AG09309 (cell line): ENCODE measurements at regions not wholly inside any gene's neighbourhood (a gene's known extent, or its start where the extent isn't known, plus 50 kb on each side); places are given as distances from the start of the nearest gene placed in this dataset.

ENCODE experiments used
- DNase-seq: peaks from one replicate; pipeline ENCODE4 v3.0.0-alpha.2; 2010; ENCODE audit warnings: low read depth
- H3K4me3 ChIP-seq: 2 replicates; pipeline ENCODE4 v1.5.1; 2011; ENCODE audit warnings: mild to moderate bottlenecking, low read depth, low read length, moderate library complexity; ENCODE audit not compliant: control insufficient read depth
- TF ChIP-seq, protein P1 (sequence below): IDR thresholded peaks from 2 replicates; pipeline ENCODE4 v1.5.1; 2011; ENCODE audit warnings: mild to moderate bottlenecking, low read depth, low read length, inconsistent platforms; ENCODE audit not compliant: insufficient read depth, control insufficient read depth; ENCODE audit errors: missing control alignments

DNA sequence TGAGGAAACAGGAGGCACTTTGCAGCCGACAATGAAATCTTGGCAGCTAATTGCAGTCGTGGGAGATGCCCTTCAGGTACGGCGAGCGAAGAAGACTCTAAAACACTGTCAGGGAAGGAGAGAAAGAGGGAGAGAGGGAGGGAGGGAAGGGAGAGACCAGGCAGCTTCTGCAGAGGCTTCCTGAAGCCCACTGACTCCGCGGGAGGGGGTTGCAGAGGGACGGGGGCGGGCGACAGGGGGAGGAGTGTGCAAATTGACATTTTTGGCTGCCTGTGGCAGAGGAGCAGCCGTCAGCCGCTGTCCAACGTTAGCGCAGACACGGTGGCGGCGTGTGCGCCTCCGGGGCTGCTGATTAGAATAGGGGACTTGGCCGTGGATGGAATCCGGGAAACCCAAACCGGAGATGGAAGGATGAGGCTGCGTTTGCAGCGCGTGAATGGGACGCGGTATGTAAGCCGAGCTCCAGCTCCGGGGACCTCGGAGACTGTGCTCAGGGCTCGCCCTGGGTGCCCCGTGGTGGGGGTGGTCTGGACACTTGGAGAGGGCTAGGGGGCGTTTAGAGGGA is 849.1 kb upstream of the RBFOX1 start:
- no peak for DNase-seq
- H3K4me3 ChIP-seq, result no peak overlapping the region
- TF ChIP-seq, protein P1, sequence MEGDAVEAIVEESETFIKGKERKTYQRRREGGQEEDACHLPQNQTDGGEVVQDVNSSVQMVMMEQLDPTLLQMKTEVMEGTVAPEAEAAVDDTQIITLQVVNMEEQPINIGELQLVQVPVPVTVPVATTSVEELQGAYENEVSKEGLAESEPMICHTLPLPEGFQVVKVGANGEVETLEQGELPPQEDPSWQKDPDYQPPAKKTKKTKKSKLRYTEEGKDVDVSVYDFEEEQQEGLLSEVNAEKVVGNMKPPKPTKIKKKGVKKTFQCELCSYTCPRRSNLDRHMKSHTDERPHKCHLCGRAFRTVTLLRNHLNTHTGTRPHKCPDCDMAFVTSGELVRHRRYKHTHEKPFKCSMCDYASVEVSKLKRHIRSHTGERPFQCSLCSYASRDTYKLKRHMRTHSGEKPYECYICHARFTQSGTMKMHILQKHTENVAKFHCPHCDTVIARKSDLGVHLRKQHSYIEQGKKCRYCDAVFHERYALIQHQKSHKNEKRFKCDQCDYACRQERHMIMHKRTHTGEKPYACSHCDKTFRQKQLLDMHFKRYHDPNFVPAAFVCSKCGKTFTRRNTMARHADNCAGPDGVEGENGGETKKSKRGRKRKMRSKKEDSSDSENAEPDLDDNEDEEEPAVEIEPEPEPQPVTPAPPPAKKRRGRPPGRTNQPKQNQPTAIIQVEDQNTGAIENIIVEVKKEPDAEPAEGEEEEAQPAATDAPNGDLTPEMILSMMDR, result no peak

- no peak overlapping the region for H3K4me3 ChIP-seq
- DNase-seq, result no peak
These were observed 849.8 kb upstream of the RBFOX1 start for GRCh38 chr16:6482696-6483468.

DNA sequence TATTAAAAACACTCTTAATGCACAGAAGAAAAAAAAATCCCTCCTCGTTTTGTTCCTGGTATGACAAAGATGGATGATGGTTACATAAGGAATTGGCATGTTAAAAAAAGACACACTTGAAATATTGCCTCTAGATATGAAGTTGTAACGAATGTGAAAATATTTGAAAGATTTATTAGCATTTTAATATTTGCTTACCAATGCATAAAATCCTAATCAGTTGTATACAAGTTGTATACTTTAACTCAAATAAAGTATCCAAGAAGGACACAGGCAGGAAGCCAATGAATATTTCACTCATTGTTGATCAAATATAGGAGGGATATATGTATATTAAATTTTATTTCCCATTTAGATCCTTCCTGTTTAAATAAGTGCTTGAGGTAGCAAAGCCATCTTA is 850.8 kb upstream of the RBFOX1 start:
- H3K4me3 ChIP-seq, result no peak overlapping the region
- DNase-seq, result no peak
- TF ChIP-seq, protein P1, result no peak

More at GRCh38 chr16:6482696-6483468, 849.8 kb upstream of the RBFOX1 start:
- TF ChIP-seq, protein P1, result no peak

- TF ChIP-seq, protein P1, result no peak
- H3K4me3 ChIP-seq, result no peak overlapping the region
- DNase-seq, result no peak
These were observed 878.9 kb upstream of the RBFOX1 start for GRCh38 chr16:6453742-6454141.

GRCh38 chr16:6447021-6447790 is 885.4 kb upstream of the RBFOX1 start:
- no peak for DNase-seq
- no peak overlapping the region for H3K4me3 ChIP-seq
- TF ChIP-seq, protein P1, result no peak

GRCh38 chr16:6446370-6446769 is 886.3 kb upstream of the RBFOX1 start:
- no peak overlapping the region for H3K4me3 ChIP-seq
- no peak for DNase-seq
- TF ChIP-seq, protein P1, result no peak
